WTC11 (cell line): ENCODE measurements at regions not wholly inside any gene's neighbourhood (a gene's known extent, or its start where the extent isn't known, plus 50 kb on each side); places are given as distances from the start of the nearest gene placed in this dataset.

Experiments used
- CREB1 ChIP-seq: sonication (generic); formaldehyde crosslinking; IDR thresholded peaks from 2 replicates; pipeline ENCODE4 v1.8.0; 2023; ENCODE audit warnings: mild to moderate bottlenecking, missing genetic modification reagents
- NFE2L1 ChIP-seq: sonication (generic); formaldehyde crosslinking; IDR thresholded peaks from 2 replicates; pipeline ENCODE4 v1.8.1; 2023; ENCODE audit warnings: missing genetic modification reagents
- RELA ChIP-seq: sonication (generic); formaldehyde crosslinking; IDR thresholded peaks from 2 replicates; pipeline ENCODE4 v1.8.1; 2022; ENCODE audit warnings: missing genetic modification reagents, mild to moderate bottlenecking, borderline replicate concordance
- ZBTB21 ChIP-seq: sonication (generic); formaldehyde crosslinking; IDR thresholded peaks from 2 replicates; pipeline ENCODE4 v1.8.1; 2023; ENCODE audit warnings: mild to moderate bottlenecking, missing genetic modification reagents, borderline replicate concordance
- ZNF232 ChIP-seq: sonication (generic); formaldehyde crosslinking; IDR thresholded peaks from 2 replicates; pipeline ENCODE4 v1.8.0; 2022; ENCODE audit warnings: mild to moderate bottlenecking, missing genetic modification reagents
- ZNF263 ChIP-seq: sonication (generic); formaldehyde crosslinking; IDR thresholded peaks from 2 replicates; pipeline ENCODE4 v1.8.1; 2022; ENCODE audit warnings: low read depth, mild to moderate bottlenecking, moderate library complexity, missing genetic modification reagents
- TF ChIP-seq, protein P1 (sequence below): sonication (generic); formaldehyde crosslinking; IDR thresholded peaks from 2 replicates; pipeline ENCODE4 v1.8.0; 2022; ENCODE audit warnings: mild to moderate bottlenecking, missing genetic modification reagents
- TF ChIP-seq, protein P2 (sequence below): fragments of 200-600 bp; IDR thresholded peaks from 2 replicates; pipeline ENCODE4 v1.8.0; 2022; ENCODE audit warnings: antibody characterized with exemption
- TF ChIP-seq, protein P3 (sequence below): sonication (generic); formaldehyde crosslinking; IDR thresholded peaks from 2 replicates; pipeline ENCODE4 v1.8.0; 2022; ENCODE audit warnings: mild to moderate bottlenecking, missing genetic modification reagents
- TF ChIP-seq, protein P4 (sequence below): sonication (generic); formaldehyde crosslinking; IDR thresholded peaks from 2 replicates; pipeline ENCODE4 v1.8.1; 2022; ENCODE audit warnings: low read depth, mild to moderate bottlenecking, moderate library complexity, missing genetic modification reagents, borderline replicate concordance

DNA sequence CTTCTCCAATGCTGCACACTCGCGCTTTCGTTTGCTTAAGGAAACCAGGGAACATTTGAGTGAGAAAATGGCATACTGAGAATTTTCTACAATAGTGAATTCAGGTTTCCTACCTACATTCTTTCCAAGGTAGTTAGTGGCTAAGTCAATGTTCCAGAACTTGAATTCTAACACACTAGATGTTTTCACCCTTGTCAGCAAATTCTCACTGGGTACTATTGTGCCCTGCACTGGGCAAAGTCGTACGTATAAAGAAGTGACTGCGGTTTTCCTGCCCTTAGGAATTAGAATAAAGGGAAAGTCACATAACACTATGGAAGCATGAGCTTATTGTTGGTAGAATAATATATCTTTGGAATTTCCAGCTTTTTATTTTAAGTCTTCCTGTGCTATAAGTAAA lies 119.2 kb upstream of the TNFSF11 start:
- TF ChIP-seq, protein P1, sequence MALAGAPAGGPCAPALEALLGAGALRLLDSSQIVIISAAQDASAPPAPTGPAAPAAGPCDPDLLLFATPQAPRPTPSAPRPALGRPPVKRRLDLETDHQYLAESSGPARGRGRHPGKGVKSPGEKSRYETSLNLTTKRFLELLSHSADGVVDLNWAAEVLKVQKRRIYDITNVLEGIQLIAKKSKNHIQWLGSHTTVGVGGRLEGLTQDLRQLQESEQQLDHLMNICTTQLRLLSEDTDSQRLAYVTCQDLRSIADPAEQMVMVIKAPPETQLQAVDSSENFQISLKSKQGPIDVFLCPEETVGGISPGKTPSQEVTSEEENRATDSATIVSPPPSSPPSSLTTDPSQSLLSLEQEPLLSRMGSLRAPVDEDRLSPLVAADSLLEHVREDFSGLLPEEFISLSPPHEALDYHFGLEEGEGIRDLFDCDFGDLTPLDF (CRISPR knock-in tag), result no peak
- TF ChIP-seq, protein P2, sequence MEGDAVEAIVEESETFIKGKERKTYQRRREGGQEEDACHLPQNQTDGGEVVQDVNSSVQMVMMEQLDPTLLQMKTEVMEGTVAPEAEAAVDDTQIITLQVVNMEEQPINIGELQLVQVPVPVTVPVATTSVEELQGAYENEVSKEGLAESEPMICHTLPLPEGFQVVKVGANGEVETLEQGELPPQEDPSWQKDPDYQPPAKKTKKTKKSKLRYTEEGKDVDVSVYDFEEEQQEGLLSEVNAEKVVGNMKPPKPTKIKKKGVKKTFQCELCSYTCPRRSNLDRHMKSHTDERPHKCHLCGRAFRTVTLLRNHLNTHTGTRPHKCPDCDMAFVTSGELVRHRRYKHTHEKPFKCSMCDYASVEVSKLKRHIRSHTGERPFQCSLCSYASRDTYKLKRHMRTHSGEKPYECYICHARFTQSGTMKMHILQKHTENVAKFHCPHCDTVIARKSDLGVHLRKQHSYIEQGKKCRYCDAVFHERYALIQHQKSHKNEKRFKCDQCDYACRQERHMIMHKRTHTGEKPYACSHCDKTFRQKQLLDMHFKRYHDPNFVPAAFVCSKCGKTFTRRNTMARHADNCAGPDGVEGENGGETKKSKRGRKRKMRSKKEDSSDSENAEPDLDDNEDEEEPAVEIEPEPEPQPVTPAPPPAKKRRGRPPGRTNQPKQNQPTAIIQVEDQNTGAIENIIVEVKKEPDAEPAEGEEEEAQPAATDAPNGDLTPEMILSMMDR, result no peak
- TF ChIP-seq RELA (CRISPR knock-in tag) (no peak), ZBTB21 (CRISPR knock-in tag) (no peak), ZNF232 (CRISPR knock-in tag) (no peak), NFE2L1 (CRISPR knock-in tag) (no peak), CREB1 (CRISPR knock-in tag) (no peak), ZNF263 (no peak)
- TF ChIP-seq, protein P3, sequence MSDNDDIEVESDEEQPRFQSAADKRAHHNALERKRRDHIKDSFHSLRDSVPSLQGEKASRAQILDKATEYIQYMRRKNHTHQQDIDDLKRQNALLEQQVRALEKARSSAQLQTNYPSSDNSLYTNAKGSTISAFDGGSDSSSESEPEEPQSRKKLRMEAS (CRISPR knock-in tag), result no peak
- TF ChIP-seq, protein P4, sequence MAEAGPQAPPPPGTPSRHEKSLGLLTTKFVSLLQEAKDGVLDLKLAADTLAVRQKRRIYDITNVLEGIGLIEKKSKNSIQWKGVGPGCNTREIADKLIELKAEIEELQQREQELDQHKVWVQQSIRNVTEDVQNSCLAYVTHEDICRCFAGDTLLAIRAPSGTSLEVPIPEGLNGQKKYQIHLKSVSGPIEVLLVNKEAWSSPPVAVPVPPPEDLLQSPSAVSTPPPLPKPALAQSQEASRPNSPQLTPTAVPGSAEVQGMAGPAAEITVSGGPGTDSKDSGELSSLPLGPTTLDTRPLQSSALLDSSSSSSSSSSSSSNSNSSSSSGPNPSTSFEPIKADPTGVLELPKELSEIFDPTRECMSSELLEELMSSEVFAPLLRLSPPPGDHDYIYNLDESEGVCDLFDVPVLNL (CRISPR knock-in tag), result no peak
